Thyroid gland (tissue), 4 donors: ENCODE measurements at regions not wholly inside any gene's neighbourhood (a gene's known extent, or its start where the extent isn't known, plus 50 kb on each side); places are given as distances from the start of the nearest gene placed in this dataset.

Experiments used
- POLR2A ChIP-seq, 2 donors: fragments of 450-650 bp; IDR thresholded peaks; one replicate each; pipeline ENCODE4 v1.6.1; 2017; ENCODE audit warnings: antibody characterized with exemption in 2 of 2, mild to moderate bottlenecking in 2 of 2, moderate library complexity in 1 of 2
- TF ChIP-seq, protein P1 (sequence below), 6 experiments: fragments of 200-600 bp in 3 of 6; fragments of 450-650 bp in 3 of 6; sonication (generic) in 3 of 6; IDR thresholded peaks; one replicate each; pipeline ENCODE4 v1.5.1; 2016 to 2019; ENCODE audit warnings: antibody characterized with exemption in 6 of 6, mild to moderate bottlenecking in 2 of 6, inconsistent platforms in 1 of 6, moderate library complexity in 1 of 6

DNA sequence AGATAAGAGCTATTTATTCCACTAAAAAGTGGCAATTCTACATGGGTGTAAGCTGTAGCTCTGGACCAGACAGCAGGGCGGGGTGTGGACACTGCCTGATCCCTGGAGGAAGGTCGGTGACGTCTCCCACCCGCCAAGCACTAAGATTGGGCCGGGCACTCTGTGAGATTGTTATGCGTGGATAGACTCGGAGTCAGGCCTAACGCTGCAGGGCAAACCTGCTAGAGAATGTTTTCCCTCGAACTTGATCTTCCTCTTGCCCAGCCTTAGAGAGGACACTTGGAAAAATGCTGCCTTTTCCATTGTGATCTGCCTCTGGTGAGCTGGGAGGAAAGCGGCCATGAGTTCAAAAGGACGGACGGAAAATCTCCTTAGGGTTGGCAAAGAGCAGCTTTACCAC lies 1273.4 kb downstream of the TBC1D22A start:
- TF ChIP-seq, protein P1, sequence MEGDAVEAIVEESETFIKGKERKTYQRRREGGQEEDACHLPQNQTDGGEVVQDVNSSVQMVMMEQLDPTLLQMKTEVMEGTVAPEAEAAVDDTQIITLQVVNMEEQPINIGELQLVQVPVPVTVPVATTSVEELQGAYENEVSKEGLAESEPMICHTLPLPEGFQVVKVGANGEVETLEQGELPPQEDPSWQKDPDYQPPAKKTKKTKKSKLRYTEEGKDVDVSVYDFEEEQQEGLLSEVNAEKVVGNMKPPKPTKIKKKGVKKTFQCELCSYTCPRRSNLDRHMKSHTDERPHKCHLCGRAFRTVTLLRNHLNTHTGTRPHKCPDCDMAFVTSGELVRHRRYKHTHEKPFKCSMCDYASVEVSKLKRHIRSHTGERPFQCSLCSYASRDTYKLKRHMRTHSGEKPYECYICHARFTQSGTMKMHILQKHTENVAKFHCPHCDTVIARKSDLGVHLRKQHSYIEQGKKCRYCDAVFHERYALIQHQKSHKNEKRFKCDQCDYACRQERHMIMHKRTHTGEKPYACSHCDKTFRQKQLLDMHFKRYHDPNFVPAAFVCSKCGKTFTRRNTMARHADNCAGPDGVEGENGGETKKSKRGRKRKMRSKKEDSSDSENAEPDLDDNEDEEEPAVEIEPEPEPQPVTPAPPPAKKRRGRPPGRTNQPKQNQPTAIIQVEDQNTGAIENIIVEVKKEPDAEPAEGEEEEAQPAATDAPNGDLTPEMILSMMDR (IDR thresholded peaks at IDR 0.05), result no peak
- TF ChIP-seq POLR2A (IDR thresholded peaks at IDR 0.05), result no peak
